Stimulated activated CD4-positive, alpha-beta T cell treated with anti-CD3 and anti-CD28 coated beads, Interleukin-12 subunit alpha, Interleukin-12 subunit beta, amount 100 ng/mL, for 24 hours (primary cell): ENCODE measurements at regions not wholly inside any gene's neighbourhood (a gene's known extent, or its start where the extent isn't known, plus 50 kb on each side); places are given as distances from the start of the nearest gene placed in this dataset.

ENCODE experiments used
- DNase-seq, 2 experiments: peaks; one replicate each; pipeline ENCODE4 v3.0.0-alpha.2; 2020; ENCODE audit warnings: low read depth in 2 of 2

GRCh38 chr16:73219176-73219575 is 171.2 kb upstream of the ZFHX3 start:
- no peak for DNase-seq

- no peak for DNase-seq
Measured at GRCh38 chr16:73217654-73218053, 169.7 kb upstream of the ZFHX3 start.

DNA sequence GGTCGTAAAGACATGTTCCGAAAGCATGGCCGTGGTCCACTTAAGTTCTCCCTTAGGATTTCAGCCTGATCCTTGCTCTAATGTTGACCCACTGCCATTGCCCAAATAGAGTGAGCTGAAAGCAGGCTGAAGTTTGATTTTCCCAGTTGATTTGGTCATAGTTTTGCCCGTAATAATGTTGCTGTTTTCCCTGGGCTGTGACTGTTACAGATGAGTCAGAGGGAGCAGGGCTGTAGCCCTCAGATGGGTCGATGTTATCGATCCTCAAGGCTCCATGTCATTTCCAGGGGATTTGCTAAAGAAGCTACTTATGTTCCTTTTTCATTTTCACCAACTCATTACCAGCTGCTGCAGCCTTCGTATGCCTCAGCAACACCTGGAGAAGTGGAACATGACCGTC is 169.0 kb upstream of the ZFHX3 start:
- DNase-seq = no peak

DNA sequence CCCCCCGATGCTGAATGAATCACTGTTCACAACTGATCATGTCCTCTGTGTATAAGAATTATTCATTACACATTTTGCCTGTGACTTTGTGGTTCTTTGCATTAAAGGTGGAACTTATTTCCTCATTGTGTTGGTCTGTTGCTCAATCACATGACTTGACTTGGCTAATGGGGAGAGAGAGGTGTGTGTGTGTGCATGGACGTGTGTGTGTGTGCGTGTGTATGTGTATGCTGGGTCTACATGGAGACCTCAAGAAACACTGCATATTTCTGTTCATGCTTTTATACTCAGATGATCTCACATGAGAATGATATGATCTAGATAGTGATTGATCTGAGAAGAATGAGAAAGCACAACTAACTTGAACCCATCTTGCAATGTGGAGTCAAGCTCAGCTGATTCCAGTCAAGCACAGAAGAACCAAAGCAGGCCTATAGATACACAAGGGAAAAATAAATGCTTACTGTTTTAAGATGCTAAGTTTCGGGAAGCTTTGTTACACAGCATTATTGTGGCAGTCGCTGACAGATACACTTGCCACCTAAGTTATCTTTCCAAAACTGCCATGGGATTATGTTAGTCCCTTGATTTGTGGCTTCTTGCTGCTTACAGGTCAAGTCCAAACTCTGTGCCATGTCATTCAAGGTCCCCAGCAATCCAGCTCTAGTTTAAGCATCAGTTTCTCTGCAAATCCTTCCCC is 167.9 kb upstream of the ZFHX3 start:
- DNase-seq = no peak

- DNase-seq = no peak
Measured at GRCh38 chr16:73214825-73215677, 167.1 kb upstream of the ZFHX3 start.

- DNase-seq = no peak
Measured at GRCh38 chr16:73213732-73214455, 166.0 kb upstream of the ZFHX3 start.

DNA sequence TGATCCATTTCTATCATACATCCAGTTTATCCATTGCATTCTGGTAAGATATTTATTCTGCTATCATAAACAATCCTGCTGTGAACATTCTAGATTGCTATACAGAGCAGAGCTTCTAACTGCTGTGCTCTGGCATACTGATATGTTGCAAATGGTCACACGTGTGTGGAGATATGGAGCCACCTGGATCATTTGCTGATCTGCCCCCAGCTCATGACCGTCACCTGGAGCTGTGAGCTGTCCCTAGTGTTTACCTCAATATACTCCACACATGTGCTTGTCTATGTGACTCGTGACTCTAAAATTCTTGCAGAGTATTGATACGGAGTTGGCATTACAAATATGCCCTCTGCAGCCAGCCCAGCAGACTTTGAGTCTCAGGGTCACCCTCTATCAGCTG is 164.5 kb upstream of the ZFHX3 start:
- no peak for DNase-seq

DNA sequence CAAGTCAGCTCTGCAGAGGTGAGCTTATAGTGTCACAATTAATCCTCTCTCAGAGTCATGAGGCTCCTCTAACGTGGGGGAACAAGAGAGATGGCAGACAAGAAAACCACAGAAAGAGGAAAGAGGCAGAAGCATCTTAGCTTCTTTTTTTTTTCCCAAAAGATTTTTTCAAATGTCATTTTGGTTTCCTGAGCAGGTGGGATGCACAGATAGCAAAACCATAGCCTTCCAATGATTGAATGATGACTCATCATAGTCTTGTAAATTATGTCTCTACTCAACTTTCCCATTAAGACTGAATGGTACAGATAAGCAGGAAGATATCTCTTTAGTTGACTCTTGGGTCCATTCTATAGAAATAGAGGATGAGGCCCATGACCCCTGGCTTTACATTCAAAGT is 162.8 kb upstream of the ZFHX3 start:
- no peak for DNase-seq

DNA sequence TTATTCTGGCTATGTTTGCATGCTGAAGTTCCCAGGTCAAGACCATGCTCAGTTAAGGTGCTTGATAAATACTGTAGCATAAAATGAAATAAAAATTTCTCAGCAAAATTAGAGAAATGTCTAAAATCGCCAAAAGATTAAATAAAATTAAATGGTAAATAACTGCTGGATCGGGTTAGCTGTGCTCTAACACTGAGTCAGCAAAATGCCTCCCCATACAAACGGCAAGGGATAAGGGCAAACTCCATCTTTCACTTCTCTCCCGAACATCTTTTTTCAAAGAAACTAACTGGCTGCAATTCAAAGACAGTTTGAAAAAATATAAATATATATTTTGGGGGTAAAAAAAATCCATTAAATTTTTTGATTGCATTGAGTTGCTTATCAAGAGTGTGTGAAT is 162.2 kb upstream of the ZFHX3 start:
- DNase-seq = no peak

DNA sequence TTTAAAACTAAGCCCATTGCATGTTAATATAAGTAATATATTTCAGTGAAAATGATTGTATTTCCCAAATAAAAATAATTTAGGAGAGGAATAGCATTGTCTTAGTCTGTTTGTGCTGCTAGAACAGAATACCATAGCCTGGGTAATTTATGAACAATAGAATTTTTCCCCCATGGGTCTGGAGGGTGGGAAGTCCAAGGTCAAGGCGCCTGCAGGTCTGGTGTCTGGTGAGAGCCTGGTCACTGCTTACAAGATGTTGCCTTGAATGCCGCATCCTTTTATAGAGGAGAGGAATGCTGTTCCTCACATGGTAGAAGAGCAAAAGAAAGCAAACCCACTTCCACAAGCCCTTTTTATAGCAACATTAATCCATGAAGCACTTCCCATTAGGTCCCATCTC is 161.3 kb upstream of the ZFHX3 start:
- no peak for DNase-seq

GRCh38 chr16:73206151-73206707 is 158.3 kb upstream of the ZFHX3 start:
- no peak for DNase-seq

DNA sequence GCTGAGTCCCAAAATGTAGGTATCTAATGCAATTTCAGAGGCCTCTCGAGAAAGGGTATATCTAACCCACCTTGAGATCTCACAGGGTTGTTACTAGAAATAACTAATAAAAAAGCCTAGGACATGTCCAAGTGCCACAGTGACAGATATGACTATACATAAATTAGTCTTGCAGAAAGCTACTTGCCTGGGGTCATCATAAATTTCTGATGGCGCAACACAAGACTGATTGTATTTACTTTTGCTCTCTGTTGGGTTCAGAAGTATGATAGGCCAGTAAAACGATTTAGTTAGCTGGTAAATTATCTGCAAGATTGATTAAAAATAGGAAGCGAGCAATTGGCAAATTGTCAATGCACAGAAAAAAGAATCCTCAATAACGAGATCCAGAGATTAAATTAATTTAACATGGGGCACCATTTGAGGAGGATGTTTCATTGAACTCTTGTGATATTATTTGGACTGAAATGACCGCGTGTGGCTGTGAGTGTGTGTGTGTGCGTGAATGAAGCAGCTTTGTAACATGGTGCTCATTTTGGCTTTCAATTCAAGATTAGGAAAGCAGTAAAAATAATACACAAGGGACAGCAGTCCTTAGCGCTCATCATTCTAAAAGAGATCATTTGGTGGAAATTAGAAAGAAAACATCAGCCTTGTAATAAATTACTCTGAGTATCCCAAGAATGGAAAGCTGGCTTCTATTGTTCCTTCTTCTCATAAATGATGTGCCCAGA is 157.4 kb upstream of the ZFHX3 start:
- no peak for DNase-seq

GRCh38 chr16:73204359-73205152 is 156.6 kb upstream of the ZFHX3 start:
- DNase-seq = no peak

DNA sequence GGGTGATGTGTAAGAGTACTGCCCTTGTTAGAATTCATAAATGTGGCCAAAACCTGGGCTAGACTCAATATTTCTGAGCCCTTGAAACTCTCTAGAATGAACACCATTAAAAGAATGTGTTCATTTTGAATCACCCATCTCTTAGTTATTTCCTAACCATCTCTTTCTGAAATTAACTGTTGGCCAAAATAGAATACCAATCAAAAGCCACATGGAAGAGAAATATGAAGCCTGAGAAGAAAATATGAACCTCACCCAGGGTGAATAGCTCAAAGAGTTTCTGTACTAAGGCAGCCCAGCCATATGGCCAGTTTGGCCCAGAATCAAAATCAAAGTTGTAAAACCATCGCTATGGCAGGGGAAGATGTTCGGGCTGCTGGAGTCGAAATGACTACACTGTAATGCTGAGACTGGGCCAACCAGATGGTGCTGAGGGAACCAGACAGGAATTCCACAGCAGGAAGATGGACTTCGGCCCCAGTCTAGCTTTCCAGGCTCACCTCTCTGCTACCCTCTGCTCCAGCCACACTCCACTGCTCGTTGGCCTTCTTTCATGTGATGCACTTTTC is 154.3 kb upstream of the ZFHX3 start:
- DNase-seq = no peak

GRCh38 chr16:73199214-73199613 is 151.3 kb upstream of the ZFHX3 start:
- DNase-seq = no peak

DNA sequence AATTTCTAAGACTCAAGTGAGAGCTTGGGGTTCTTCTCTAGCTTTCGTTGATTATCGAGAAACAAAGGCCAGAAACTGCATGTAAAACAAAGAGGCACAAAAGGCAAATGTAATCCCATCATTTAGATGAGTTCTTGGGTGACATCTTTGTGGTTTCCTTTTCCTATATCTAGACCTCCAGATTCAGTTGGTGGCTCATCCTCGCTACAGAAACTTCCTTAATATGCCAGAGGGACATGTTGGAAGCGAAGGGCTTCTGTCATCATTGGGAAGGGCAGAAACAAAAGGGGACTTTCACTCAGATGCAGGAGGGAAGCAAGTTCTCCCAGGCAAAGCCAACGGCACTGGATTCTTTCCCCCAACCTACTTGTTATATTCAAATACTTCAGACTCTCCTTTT is 150.6 kb upstream of the ZFHX3 start:
- DNase-seq = no peak

GRCh38 chr16:73197598-73197997 is 149.7 kb upstream of the ZFHX3 start:
- DNase-seq = no peak

DNA sequence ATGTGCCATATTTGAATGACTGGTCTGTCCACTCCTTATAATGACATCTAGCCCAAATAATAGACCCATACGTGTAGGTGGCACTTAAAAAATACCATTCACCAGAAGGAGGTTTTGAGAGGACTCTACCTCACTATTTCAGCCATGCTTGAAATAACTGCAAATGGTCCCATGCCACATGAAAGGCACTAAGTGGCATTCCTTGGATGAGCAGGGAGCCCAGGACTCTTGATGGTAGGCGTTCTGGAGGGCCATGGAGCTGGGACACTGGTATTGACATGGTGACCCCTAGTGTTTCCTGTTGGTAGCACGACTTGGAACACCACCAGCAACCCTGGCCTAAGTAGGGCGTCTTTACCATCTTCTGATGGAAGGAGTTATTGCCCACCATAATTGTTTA is 148.7 kb upstream of the ZFHX3 start:
- peak in 1 of 2 experiments; percentile 5 for DNase-seq

- DNase-seq = no peak
Measured at GRCh38 chr16:73193464-73193863, 145.5 kb upstream of the ZFHX3 start.

GRCh38 chr16:73192232-73192894 is 144.4 kb upstream of the ZFHX3 start:
- no peak for DNase-seq
